Liver (tissue), 7 donors: ENCODE measurements at regions not wholly inside any gene's neighbourhood (a gene's known extent, or its start where the extent isn't known, plus 50 kb on each side); places are given as distances from the start of the nearest gene placed in this dataset.

Source experiments
- DNase-seq: peaks from one replicate; pipeline ENCODE4 v3.0.0-alpha.2; 2017; ENCODE audit warnings: low spot score
- H3K27ac ChIP-seq, 2 donors: one replicate each; pipeline ENCODE4 v1.7.0; 2013; ENCODE audit warnings: inconsistent platforms in 2 of 2, low read length in 2 of 2, control low read depth in 1 of 2, low read depth in 1 of 2, mild to moderate bottlenecking in 1 of 2
- H3K27me3 ChIP-seq, 4 donors: one replicate each; pipeline versions ENCODE4 v1.6.1 to v1.7.0; 2013; ENCODE audit warnings: low read length in 3 of 4, inconsistent platforms in 1 of 4, mild to moderate bottlenecking in 1 of 4, moderate library complexity in 1 of 4; ENCODE audit not compliant: control insufficient read depth in 4 of 4, insufficient read depth in 4 of 4
- H3K36me3 ChIP-seq, 4 donors: one replicate each; pipeline versions ENCODE4 v1.6.1 to v1.7.0; 2013; ENCODE audit warnings: low read length in 3 of 4, mild to moderate bottlenecking in 3 of 4, low read depth in 1 of 4, moderate library complexity in 1 of 4; ENCODE audit not compliant: control insufficient read depth in 4 of 4, insufficient read depth in 3 of 4
- H3K4me1 ChIP-seq, 4 donors: one replicate each; pipeline versions ENCODE4 v1.6.1 to v1.7.0; 2013; ENCODE audit warnings: low read length in 3 of 4, mild to moderate bottlenecking in 3 of 4, moderate library complexity in 1 of 4; ENCODE audit not compliant: control insufficient read depth in 4 of 4, insufficient read depth in 4 of 4
- H3K4me3 ChIP-seq, 3 donors: one replicate each; pipeline versions ENCODE4 v1.6.1 to v1.7.0; 2013; ENCODE audit warnings: low read length in 3 of 3, control low read depth in 1 of 3, low read depth in 1 of 3, mild to moderate bottlenecking in 1 of 3
- H3K9ac ChIP-seq, 2 donors: one replicate each; pipeline ENCODE4 v1.7.0; 2013; ENCODE audit warnings: low read length in 2 of 2, mild to moderate bottlenecking in 2 of 2, moderate library complexity in 2 of 2, control low read depth in 1 of 2, low read depth in 1 of 2
- H3K9me3 ChIP-seq, 4 donors: one replicate each; pipeline versions ENCODE4 v1.6.1 to v1.7.0; 2013; ENCODE audit warnings: low read length in 3 of 4; ENCODE audit not compliant: control insufficient read depth in 4 of 4
- EGR1 ChIP-seq, 2 donors: IDR thresholded peaks; 2 replicates each; pipeline ENCODE4 v1.6.1; 2016 to 2018; ENCODE audit warnings: antibody characterized with exemption in 2 of 2, low read depth in 2 of 2
- FOXA2 ChIP-seq: IDR thresholded peaks from 2 replicates; pipeline ENCODE4 v1.6.1; 2016; ENCODE audit warnings: antibody characterized with exemption
- GABPA ChIP-seq, 2 donors: IDR thresholded peaks in 1 of 2; conservative IDR thresholded peaks in 1 of 2; 2 replicates each; pipeline ENCODE4 v1.6.1; 2016; ENCODE audit warnings: antibody characterized with exemption in 2 of 2, mild to moderate bottlenecking in 1 of 2, moderate library complexity in 1 of 2
- HNF4A ChIP-seq, 2 donors: conservative IDR thresholded peaks; 2 replicates each; pipeline ENCODE4 v1.6.1; 2016; ENCODE audit warnings: antibody characterized with exemption in 2 of 2, mild to moderate bottlenecking in 2 of 2
- JUND ChIP-seq, 2 donors: IDR thresholded peaks; 2 replicates each; pipeline ENCODE4 v1.6.1; 2016; ENCODE audit warnings: antibody characterized with exemption in 2 of 2
- RAD21 ChIP-seq, 2 donors: IDR thresholded peaks; 2 replicates each; pipeline ENCODE4 v1.6.1; 2016; ENCODE audit warnings: antibody characterized with exemption in 2 of 2, mild to moderate bottlenecking in 2 of 2
- RXRA ChIP-seq, 2 donors: IDR thresholded peaks; 2 replicates each; pipeline ENCODE4 v1.6.1; 2017 to 2018; ENCODE audit warnings: antibody characterized with exemption in 2 of 2, mild to moderate bottlenecking in 1 of 2
- SP1 ChIP-seq: IDR thresholded peaks from 2 replicates; pipeline ENCODE4 v1.6.1; 2018; ENCODE audit warnings: antibody characterized with exemption, mild to moderate bottlenecking
- TAF1 ChIP-seq: conservative IDR thresholded peaks from 2 replicates; pipeline ENCODE4 v1.6.1; 2016; ENCODE audit warnings: antibody characterized with exemption, mild to moderate bottlenecking
- YY1 ChIP-seq: IDR thresholded peaks from 2 replicates; pipeline ENCODE4 v1.6.1; 2016; ENCODE audit warnings: antibody characterized with exemption, mild to moderate bottlenecking
- TF ChIP-seq, protein P1 (sequence below): IDR thresholded peaks from 2 replicates; pipeline ENCODE4 v1.6.1; 2016; ENCODE audit warnings: antibody characterized with exemption
- TF ChIP-seq, protein P2 (sequence below): IDR thresholded peaks from 2 replicates; pipeline ENCODE4 v1.6.1; 2016; ENCODE audit warnings: antibody characterized with exemption, mild to moderate bottlenecking
- TF ChIP-seq, protein P3 (sequence below): fragments of 150-350 bp; IDR thresholded peaks from 2 replicates; pipeline ENCODE4 v1.5.1; 2017; ENCODE audit warnings: improper control_type of control experiment, low read depth, low read length; ENCODE audit not compliant: missing input control
- TF ChIP-seq, protein P4 (sequence below): IDR thresholded peaks from 2 replicates; pipeline ENCODE4 v1.6.1; 2016; ENCODE audit warnings: antibody characterized with exemption
- TF ChIP-seq, protein P5 (sequence below): IDR thresholded peaks from 2 replicates; pipeline ENCODE4 v1.6.1; 2016; ENCODE audit warnings: antibody characterized with exemption
- donor health status: healthy.
- donor health status: healthy.
- donor health status: healthy.
- donor health status: healthy.

DNA sequence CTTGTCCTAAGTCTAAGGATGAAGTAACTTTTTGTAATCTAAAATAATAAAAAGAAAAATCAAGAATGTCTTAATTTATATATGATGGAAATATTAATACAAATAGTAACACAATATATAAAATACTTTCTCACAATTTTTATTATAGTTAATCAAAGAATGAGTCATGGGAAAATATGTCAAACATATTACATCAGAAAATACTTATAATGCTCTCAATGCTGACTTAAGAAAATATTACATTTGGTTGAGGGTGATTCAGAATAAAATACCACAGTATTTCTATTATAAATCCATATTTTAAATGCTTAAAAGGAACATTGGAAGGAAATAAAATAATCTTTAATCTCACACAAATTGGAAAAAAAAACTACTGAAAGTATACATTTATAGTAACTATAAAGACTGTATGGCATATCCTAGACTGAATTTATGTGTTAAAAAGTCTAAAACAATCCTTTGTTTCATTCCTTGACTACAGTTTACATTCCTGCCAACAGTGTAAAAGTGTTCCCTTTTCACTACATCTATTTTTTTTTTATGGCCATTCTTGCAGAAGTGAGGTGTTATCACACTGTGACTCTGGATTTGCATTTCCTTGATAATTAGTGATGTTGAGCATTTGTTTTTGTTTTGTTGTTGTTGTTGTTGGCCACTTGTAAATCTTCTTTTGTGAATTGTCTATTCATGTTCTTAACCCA is 1573.5 kb upstream of the ACVR2A start:
- TF ChIP-seq, protein P1, sequence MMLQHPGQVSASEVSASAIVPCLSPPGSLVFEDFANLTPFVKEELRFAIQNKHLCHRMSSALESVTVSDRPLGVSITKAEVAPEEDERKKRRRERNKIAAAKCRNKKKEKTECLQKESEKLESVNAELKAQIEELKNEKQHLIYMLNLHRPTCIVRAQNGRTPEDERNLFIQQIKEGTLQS = no peak
- TF ChIP-seq RXRA (IDR thresholded peaks at IDR 0.05) = no peak
- no peak for TF ChIP-seq JUND (IDR thresholded peaks at IDR 0.05)
- TF ChIP-seq EGR1 (IDR thresholded peaks at IDR 0.05; ENCODE audit: low read depth in 2 of 2) = no peak
- TF ChIP-seq RAD21 (IDR thresholded peaks at IDR 0.05) = no peak
- TF ChIP-seq, protein P2, sequence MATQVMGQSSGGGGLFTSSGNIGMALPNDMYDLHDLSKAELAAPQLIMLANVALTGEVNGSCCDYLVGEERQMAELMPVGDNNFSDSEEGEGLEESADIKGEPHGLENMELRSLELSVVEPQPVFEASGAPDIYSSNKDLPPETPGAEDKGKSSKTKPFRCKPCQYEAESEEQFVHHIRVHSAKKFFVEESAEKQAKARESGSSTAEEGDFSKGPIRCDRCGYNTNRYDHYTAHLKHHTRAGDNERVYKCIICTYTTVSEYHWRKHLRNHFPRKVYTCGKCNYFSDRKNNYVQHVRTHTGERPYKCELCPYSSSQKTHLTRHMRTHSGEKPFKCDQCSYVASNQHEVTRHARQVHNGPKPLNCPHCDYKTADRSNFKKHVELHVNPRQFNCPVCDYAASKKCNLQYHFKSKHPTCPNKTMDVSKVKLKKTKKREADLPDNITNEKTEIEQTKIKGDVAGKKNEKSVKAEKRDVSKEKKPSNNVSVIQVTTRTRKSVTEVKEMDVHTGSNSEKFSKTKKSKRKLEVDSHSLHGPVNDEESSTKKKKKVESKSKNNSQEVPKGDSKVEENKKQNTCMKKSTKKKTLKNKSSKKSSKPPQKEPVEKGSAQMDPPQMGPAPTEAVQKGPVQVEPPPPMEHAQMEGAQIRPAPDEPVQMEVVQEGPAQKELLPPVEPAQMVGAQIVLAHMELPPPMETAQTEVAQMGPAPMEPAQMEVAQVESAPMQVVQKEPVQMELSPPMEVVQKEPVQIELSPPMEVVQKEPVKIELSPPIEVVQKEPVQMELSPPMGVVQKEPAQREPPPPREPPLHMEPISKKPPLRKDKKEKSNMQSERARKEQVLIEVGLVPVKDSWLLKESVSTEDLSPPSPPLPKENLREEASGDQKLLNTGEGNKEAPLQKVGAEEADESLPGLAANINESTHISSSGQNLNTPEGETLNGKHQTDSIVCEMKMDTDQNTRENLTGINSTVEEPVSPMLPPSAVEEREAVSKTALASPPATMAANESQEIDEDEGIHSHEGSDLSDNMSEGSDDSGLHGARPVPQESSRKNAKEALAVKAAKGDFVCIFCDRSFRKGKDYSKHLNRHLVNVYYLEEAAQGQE = no peak
- TF ChIP-seq, protein P3, sequence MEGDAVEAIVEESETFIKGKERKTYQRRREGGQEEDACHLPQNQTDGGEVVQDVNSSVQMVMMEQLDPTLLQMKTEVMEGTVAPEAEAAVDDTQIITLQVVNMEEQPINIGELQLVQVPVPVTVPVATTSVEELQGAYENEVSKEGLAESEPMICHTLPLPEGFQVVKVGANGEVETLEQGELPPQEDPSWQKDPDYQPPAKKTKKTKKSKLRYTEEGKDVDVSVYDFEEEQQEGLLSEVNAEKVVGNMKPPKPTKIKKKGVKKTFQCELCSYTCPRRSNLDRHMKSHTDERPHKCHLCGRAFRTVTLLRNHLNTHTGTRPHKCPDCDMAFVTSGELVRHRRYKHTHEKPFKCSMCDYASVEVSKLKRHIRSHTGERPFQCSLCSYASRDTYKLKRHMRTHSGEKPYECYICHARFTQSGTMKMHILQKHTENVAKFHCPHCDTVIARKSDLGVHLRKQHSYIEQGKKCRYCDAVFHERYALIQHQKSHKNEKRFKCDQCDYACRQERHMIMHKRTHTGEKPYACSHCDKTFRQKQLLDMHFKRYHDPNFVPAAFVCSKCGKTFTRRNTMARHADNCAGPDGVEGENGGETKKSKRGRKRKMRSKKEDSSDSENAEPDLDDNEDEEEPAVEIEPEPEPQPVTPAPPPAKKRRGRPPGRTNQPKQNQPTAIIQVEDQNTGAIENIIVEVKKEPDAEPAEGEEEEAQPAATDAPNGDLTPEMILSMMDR = no peak
- TF ChIP-seq, protein P4, sequence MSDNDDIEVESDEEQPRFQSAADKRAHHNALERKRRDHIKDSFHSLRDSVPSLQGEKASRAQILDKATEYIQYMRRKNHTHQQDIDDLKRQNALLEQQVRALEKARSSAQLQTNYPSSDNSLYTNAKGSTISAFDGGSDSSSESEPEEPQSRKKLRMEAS = no peak
- no peak for TF ChIP-seq GABPA (IDR thresholded peaks at IDR 0.05 in 1 of 2, conservative IDR thresholded peaks at IDR 0.05 in 1 of 2)
- no peak for TF ChIP-seq FOXA2
- TF ChIP-seq, protein P5, sequence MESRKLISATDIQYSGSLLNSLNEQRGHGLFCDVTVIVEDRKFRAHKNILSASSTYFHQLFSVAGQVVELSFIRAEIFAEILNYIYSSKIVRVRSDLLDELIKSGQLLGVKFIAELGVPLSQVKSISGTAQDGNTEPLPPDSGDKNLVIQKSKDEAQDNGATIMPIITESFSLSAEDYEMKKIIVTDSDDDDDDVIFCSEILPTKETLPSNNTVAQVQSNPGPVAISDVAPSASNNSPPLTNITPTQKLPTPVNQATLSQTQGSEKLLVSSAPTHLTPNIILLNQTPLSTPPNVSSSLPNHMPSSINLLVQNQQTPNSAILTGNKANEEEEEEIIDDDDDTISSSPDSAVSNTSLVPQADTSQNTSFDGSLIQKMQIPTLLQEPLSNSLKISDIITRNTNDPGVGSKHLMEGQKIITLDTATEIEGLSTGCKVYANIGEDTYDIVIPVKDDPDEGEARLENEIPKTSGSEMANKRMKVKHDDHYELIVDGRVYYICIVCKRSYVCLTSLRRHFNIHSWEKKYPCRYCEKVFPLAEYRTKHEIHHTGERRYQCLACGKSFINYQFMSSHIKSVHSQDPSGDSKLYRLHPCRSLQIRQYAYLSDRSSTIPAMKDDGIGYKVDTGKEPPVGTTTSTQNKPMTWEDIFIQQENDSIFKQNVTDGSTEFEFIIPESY = no peak
- TF ChIP-seq TAF1 = no peak
- no peak for TF ChIP-seq HNF4A (conservative IDR thresholded peaks at IDR 0.05)
- Histone ChIP-seq H3K9ac (no peak overlapping the region), H3K27ac (no peak overlapping the region), H3K36me3 (no peaks in the 10 kb centered on the region), H3K27me3 (no peaks in the 10 kb centered on the region), H3K4me3 (no peak overlapping the region), H3K4me1 (no peaks in the 10 kb centered on the region), H3K9me3 (no peaks in the 10 kb centered on the region)
- no peak for DNase-seq

DNA sequence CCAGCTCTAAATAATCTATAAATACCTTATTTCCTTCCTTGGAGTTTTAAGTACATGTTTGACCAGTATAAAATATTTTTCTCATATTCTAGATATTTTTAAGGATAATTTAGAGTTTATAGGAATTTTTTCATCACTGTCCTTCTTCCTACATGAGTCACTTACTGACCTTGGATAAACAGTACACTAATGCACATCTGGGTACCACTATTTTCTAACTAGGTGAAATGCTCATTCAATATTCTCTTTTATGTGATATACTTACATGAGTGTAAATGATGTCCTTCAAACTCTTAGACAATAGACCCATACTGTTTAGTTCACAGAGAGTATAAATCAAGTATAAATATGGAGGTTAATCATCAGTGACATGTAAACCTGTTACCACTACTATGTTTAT is 1574.2 kb upstream of the ACVR2A start:
- no peaks in the 10 kb centered on the region for H3K36me3 ChIP-seq
- H3K4me1 ChIP-seq = no peaks in the 10 kb centered on the region
- no peak overlapping the region for H3K27ac ChIP-seq
- no peak overlapping the region for H3K4me3 ChIP-seq
- H3K9ac ChIP-seq = no peak overlapping the region
- DNase-seq = no peak
- H3K9me3 ChIP-seq = no peaks in the 10 kb centered on the region
- H3K27me3 ChIP-seq = no peaks in the 10 kb centered on the region
- TF ChIP-seq RAD21 (IDR thresholded peaks at IDR 0.05) = no peak
- no peak for TF ChIP-seq YY1
- no peak for TF ChIP-seq SP1
- TF ChIP-seq, protein P3 = no peak
- no peak for TF ChIP-seq EGR1 (IDR thresholded peaks at IDR 0.05; ENCODE audit: low read depth in 2 of 2)
- TF ChIP-seq GABPA (IDR thresholded peaks at IDR 0.05 in 1 of 2, conservative IDR thresholded peaks at IDR 0.05 in 1 of 2) = no peak
- TF ChIP-seq, protein P2 = no peak
- TF ChIP-seq JUND (IDR thresholded peaks at IDR 0.05) = no peak
- TF ChIP-seq RXRA (IDR thresholded peaks at IDR 0.05) = no peak
- TF ChIP-seq, protein P1 = no peak
- no peak for TF ChIP-seq TAF1
- no peak for TF ChIP-seq HNF4A (conservative IDR thresholded peaks at IDR 0.05)
